ENCODE measurements at regions not wholly inside any gene's neighbourhood (a gene's known extent, or its start where the extent isn't known, plus 50 kb on each side); places are given as distances from the start of the nearest gene placed in this dataset.
A peak's percentile ranks its signal among the peaks of the same experiment; 100 is the strongest.

DNA sequence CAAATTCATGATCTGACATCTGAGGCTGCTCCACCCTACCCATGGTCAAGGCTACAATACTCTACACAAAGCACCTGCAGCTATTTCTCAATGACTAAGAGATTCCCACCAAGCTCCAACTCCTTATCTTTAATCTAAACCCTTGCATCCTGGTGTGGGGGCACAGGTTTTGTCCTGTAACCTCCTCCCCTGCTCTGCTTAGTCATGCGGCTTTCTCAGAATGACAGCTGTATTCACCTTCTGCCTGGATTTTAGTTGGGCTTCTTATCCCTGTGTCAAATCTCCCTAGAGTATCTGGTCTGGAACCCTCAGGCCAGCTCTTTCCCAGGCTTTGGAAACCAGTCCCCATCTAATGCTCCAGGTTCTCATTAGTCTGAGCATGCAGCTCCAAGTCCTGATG is 159.0 kb downstream of the BARHL2 start:
- DNase-seq = no peak

DNA sequence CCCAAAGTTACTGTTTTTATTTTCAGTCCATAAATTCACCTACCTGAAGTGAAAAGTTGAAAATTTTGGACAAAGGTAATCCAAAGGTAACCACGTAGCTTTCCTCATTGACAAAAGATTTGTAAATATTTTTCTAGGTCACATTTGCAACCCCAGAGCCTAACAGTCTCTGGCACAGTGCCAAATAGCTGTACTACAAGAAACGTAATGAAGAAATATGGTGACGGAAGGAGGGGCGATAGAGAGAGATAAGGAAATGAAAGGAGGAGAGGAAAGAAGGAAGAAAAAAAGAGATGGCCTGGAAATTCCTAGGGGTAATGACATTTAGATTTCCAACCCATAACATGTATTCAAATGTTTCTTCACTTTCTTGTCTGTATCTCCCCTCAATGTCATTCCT is 159.4 kb downstream of the BARHL2 start:
- DNase-seq = no peak

DNA sequence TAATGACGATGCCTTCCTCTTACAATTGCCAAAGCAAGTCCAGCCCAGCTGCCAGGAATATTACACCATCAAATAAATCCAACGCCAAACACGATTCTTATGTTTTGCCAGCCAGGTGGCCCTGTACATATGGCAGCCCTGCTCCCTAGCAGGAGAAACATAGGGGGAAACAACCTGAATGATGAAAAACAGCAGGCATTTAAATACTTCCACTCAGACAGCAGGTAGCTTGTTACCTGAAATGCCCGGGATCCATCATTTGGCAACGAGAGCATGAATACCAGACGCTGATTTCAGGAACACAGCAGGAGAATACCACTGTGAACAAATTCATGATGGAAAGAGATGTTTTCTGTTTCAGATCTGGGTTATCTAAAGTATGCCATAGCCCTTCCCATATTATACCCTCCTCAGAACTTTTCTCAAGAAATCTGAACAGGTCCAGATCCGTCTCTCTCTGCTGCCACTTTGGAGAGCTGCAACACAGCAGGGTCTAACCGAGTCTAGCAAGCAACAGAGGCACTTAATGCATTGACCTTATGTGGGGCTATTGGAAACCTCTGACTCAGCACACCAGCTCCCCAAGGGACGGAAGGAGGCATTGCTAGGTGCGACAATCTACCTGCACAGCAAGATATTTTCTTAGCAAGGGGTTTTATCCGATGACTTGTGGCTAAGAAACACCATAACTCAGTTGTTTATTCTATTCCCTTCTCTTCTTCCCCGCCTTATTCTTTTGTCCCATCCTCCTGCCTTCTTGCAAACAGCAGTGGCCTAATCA is 166.3 kb downstream of the BARHL2 start:
- DNase-seq = no peak

DNA sequence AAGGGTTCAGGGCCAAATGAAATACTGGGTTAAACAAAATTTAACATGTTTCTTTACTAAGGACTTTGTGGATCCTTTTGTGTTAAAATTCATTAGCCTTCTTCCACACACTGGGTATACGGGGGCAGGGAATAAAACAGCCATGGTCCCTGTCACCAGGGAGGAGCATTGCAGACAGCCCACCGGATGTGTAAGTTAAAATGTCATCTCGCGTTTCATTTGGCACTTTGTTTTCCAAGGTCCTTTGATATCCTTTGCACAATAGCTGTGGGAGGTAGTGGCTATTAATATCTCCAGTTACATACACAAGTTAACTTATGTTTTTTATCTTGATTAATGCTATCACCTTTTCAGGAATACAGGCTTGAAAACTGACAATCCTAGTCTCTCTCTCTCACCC is 172.7 kb downstream of the BARHL2 start:
- no peak for DNase-seq

DNA sequence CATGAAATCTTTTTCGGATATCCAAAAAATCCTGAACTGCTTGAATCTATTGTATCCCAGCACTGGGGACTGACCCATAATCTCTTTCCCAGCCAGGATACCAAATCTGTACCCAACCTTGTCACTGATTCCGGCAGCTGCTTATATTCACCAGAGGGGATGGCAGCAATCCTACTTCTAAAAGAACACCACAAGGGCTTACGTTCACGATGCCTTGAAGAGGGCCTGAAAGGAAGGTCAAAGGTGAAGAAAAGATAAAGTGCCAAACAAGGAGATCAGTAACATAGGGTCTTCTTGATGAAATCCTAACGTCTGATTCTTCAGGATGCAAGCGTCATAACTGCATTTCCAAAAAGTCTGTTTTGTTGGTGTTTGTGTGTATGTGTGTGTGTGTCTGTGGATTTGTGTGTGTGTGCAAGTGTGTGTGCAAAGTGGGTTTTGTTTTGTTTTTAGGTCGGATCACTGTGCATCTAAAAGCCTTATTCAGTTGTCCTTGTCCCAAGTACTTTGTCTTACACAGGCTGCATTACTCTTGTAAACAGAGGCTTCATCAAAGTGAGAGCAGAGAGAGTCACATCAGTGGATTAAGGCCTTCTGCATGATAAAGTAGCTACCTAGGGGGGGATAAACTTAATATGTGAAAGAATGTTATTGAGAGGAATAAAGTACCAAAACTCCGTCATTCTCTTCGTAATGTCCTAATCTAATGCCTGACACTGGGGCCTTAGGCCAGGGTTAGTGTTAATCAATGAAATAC is 179.3 kb downstream of the BARHL2 start:
- no peak for DNase-seq

DNA sequence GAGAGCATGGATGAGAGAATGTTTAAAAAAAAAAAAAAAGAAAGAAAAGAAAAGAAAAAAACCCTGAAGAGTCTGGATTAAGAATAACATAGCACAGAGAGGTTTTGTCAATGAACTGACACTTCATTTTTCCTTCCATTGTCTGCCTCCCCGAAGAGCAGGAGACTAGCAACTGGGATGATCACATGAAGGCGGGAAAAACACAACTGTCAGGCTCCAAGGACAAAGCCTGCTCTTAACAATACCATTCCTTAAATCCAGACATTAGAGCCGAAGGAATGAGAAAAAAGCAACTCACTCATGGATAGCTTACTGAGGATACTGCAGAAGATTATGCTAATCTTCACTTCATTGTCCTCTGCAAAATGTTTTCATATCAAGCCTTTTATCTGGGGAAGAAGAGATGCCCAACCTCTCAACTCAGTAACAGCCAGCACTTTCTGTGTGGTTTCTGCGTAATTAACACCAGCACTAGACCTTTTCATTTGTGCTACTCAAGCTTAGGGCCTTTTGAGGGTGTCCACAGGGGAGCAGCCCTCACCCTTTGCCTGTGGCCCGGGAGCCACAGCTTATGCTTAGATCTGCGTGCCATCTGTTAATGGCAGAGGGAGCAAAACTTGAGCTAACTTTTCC is 182.3 kb downstream of the BARHL2 start:
- no peak for DNase-seq

DNA sequence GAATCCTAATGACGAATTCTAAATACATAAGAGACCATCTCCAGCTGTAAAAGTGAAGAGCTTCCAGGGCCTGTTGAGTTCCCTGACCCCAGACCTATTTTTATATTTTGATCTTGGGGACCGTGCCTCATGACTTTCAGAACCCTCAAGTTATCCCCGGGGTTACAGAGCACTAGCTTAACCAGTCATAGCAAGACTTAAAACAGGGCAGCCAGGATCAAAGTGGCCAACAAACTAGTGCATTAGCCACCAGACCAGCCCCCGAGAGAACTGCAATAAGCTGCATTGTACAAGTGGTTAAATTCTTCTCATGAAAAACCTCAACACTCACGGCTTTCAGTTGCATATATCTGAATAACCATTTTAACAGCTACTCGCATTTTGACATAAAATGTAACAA is 183.0 kb downstream of the BARHL2 start:
- DNase-seq = no peak

DNA sequence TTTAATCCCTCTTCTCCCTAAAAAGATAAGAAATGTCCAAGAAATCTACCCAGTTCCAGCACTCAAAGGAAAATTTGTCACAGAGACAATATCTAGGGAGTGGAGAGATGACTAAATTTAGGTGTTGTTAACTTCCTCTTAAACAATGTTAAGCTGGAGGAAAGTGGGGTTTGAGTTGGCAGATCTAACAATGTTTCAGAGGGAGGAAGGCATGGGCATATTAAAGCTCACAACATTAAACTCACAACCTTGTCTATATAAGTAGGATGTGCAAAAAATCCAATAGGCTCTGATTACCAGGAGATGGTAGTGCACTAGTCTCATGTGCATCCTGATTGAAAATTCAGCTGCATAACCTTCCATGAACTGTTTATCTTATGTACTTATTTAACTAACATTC is 190.1 kb downstream of the BARHL2 start:
- DNase-seq = no peak

DNA sequence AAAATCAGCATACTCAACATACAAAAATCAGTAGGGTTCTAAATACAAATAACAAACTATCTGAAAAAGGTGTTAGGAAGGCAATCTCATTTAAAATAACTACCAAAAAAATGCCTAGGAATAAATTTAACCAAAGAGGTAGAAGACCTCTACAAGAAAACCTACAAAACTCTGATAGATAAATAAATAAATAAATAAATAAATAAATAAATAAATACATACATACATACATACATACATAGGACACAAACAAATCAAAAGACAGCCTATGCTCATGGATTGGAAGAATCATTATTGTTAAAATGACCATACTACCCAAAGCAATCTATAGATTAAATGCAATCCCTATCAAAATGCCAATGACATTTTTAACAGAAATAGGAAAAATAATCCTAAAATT is 194.7 kb downstream of the BARHL2 start:
- DNase-seq = no peak

DNA sequence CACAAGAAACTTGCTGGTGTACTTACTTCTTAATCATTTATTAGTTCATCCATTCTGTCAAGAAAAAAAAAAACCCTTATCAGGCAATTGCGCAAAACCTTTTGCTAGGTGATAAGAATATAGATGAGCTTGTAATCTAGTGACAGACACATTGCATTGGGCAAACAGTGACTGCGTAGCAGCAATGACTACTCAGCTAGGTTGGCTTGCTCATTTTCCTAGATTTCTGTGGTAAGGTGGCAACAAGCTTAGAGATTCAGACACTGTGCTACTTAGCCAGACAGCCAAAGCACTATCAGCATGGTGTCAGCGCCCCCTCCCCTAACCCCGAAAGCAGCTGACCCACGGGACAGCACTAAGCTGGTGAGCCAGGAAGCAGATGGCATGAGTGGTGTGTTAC is 203.1 kb downstream of the BARHL2 start:
- DNase-seq = no peak

DNA sequence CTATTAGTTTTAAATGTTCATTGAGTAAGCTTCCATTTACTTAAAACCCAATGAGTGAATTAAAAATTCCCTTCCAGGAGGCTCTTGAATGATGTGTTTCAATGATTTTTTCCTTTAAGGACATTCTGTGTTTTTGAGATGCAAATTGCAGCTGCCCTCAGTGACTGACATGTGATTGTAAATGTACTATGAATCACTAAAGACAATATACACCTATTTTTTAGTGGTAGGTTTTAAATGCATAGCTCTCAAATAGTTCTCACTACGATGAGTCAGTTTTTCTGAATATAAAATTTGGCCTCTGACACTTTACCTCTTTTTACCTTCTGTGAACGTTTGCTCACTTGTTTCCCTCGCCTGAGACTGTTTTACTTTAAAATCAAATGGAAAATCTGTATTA is 204.7 kb downstream of the BARHL2 start:
- DNase-seq = no peak

DNA sequence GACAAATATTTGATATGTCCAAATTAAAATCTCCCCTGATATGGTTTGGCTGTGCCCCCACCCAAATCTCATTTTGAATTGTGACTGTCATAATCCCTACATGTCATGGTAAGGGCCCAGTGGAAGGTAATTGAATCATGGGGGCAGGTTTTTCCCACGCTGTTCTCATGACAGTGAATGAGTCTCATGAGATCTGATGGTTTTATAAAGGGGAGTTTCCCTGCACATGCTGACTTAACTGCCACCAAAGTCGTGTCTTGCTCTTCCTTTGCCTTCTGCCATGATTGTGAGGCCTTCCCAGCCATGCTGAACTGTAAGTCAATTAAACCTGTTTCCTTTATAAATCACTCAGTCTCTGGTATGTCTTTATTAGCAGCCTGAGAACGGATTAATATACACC is 207.0 kb downstream of the BARHL2 start:
- no peak for DNase-seq

DNA sequence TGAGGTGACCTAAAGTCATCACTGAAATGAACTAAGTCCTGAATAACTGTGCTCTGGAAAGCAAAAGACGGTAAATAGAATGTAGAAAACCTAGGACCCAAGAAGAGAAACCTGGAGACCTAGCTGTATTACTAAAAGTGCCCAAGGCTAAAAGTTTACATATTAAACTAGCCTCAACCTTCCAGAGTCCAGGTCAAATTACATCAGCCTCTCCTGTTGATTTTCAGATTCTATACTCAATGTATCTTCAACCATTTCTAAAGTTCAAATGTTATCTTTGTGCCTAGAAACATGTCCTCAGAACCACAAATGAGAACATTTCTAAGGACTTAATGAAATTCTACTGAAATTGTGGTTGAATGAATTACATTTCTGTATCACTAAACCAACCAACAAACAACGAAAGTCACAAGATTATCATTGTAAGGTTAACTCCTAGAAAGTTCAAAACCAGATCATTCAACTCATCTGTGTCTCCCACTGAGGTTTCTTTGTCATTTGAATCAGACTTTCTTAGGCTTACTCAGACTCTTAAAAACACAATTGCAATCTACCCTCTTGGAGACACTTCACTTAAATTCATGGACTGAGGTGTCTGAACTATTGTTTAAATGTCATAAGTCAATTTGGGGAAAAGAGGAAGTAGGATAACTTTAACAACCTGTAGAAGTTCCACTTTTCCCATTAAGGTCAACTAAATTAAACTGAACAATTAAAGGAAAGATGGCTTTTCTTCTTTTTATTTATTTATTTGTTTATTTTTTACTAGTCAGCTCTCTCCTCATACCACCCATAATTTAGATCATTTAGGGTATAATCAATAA is 207.7 kb downstream of the BARHL2 start:
- no peak for DNase-seq

DNA sequence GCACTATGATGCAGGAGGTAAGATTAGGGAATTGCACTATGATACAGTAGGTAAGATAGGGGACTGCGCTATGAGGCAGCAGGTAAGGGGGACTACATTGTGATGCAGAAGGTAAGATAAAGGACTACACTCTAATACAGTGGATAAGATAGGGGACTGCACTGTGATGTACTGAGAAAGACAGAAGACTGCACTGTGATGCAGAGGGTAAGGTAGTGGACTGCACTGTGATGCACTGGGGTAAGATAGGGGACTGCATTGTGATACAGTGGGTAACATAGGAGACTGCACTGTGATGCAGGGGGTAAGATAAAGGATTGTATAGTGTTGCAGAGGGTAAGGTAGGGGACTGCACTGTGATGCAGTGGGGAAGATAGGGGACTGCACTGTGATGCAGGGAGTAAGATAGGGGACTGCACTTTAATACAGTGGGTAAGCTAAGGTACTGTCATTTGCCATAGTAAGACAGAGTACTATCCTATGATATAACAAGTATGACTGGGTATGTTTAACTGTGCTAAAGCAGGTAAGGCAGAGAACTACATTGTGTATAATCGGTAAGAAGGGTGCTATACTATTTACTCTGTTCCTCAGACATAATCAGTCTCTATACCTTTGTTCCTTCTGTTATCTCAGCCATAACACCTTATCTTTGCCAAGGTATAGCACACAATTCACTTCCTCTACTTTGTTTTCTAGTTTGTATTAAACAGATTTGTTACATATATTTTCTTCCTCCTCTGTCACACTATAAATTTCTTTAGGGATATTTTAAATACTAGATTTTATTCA is 208.5 kb downstream of the BARHL2 start:
- DNase-seq = no peak

DNA sequence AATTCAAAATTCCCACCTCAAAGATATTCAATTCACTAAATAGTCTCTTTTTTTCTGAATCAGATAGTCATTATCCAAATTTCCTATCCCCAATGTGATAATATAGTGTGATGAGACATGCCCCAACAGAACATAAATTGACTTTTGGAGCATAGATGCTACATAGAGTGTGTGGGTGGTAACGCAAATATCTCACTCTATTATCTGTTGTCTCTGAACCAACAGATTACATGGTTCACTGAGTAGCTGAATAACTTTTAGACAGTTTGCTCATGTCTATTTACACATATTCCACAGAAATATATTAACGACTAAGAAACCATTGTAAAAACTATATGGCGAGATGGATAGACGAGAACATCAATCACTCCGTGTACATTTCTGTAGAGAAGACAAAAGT is 209.9 kb downstream of the BARHL2 start:
- no peak for DNase-seq

DNA sequence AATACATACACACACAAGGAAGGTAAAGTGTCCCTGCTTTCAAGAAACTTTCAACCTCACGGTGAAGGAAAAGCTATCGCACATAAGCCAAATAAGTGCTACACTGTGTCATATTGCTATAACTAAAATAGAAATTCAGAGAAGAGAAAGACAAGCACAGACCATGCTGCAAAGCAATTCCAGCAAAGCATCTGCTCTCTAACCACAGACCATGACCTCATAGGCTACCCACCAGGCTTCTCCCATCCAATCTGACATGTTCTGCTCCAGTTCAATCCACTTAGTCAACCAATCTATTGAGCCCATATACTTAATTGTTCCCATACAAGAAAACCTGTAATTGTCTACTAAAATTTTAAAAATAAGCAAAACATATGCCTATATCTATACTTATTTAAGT is 211.3 kb downstream of the BARHL2 start:
- DNase-seq = no peak

DNA sequence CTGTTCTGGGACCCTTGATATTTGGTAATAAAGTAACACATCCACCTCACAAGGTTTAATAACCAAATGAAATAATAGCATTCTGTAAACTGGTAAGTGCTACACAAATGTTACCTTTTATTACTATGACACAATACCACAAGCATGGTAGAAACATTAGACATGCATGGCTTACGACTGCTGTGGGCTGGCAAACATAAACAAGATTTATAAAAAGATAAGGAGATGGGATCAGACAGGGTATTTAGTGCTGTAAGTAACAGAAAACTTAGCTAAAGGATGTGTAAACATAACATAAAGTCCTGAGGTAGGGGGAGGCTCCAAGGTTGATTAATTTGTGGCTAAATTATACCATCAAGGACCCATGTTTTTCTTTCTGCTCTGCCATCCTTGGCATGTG is 212.6 kb downstream of the BARHL2 start:
- DNase-seq = no peak

DNA sequence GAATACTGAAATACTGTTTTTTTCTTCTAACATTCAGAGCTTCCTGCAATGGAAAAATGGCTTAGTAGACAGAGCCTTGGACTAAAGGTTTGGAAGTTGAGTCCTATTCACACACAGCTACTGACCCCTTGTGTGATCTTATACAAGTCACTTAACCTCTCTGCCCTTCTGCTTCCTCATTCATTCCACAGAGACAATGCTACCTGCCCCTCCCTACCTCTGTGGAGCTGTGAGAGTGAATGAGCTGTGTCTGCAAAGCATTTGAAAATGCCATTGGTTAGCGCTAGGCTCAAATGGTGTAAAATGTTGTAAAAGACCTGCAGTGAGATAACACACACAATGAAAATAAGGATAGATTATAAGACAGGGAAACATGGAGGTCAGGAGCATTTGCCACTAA is 214.4 kb downstream of the BARHL2 start:
- no peak for DNase-seq

DNA sequence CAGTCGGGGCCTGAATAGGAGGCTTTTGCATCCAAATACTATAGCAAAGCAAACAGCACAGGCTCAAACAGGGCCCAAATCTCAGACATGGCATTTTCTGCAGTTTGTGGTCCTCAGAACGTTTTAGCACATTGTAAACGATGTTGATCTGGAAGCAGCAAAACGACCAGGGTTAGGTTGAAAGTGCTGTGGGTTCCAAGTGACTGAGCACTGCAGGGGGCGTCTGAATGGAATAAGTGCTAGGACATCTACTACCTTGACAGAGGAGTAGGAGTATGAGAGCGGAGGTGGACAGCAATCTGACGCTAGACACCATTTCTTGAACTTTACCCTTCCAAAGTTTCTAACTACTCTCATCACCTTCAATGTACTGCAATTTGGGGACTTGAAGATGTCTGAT is 214.9 kb downstream of the BARHL2 start:
- no peak for DNase-seq

DNA sequence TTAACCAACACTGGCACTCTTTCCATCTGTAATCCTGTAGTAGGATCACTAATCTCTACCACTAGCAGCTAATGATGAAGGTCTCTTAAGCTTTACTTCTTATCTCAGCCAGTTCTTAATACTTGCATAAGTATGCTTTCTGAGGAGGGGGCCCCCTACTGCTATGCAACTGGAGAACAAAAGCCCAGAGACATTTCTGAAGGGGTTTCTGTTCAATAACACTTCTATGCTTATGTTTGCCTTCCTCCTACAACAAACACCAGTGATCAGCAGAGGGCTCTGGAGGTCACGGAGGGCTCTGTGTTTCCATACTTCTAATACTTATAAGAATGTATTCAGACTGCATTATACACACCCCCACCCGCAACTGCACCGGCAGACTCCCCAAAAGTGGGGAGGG is 215.8 kb downstream of the BARHL2 start:
- DNase-seq = no peak

DNA sequence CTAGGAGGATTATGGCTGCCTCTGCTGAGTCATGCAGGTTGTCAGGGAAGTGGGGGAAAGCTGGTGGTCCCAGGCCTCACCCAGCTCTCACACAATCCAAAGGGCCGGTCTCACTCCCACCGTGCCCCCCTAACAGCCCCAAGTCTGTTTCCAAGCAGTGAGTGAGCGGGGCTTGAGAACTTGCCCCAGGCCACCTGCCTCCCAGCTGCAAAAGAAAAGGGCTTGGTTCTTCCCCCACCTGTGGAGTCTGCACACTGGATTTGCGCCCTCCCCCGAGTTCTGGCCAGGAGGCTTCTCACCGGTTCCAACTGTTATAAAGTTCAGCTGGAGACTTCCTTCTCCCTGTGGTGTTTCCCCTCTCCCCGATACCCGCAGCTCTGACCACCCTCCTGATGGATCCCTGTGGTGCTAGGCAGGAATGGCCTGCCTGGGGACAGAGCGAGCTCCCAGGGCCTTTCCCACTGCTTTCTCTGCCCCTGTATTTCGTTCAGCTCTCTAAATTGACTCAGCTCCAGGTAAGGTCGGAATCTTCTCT is 222.3 kb downstream of the BARHL2 start:
- no peak for DNase-seq

DNA sequence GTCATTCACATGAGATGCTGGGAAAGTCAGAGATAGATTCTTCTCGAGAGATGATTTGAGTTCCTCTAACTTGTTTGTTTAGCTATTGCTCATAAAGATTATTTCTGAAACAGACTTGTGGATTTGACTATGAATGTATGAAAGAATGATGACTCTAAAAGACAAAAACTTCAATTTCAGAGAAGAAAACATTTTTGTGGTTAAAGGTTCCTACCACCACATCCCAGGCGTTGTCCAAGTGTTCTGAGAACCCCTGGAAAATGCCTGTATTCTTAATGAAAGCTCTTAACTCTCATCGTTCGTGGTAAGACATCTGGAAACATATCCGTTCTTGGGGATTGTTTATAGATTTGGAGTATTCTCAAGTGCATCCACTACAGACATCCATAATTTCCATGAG is 228.7 kb downstream of the BARHL2 start:
- DNase-seq = peak; percentile 15

Measured in NCI-H226 (cell line).